Right ventricle myocardium superior (tissue), 1 donor: ENCODE measurements at regions not wholly inside any gene's neighbourhood (a gene's known extent, or its start where the extent isn't known, plus 50 kb on each side); places are given as distances from the start of the nearest gene placed in this dataset.

Experiments
- ATAC-seq: fragments of 200-7000 bp; cut with Tn5 transposase; one replicate; pipeline ENCODE4 v1.9.1; 2020; ENCODE audit warnings: mild to moderate bottlenecking; ENCODE audit not compliant: poor library complexity
- DNase-seq: peaks from one replicate; pipeline ENCODE4 v3.0.0-alpha.2; 2020
- intact Hi-C: fragments of 100-400 bp; cut with DNase I; formaldehyde crosslinking; loops from one replicate; pipeline ENCODE4 v1.11.2; 2022
- donor health status: DM: no; HTN: yes; CAD: no; lungs with severe emphysema.

- ATAC-seq (no peak), DNase-seq (no peak)
- intact Hi-C loops = no loop called here
Measured at GRCh38 chr1:220974431-220974830, 95.2 kb downstream of the HLX start.

GRCh38 chr1:220976390-220976789 is 97.1 kb downstream of the HLX start:
- ATAC-seq = no peak
- intact Hi-C loops = no loop called here
- no peak for DNase-seq

GRCh38 chr1:220979371-220979770 is 100.1 kb downstream of the HLX start:
- intact Hi-C loops = no loop called here
- DNase-seq = no peak
- no peak for ATAC-seq

DNA sequence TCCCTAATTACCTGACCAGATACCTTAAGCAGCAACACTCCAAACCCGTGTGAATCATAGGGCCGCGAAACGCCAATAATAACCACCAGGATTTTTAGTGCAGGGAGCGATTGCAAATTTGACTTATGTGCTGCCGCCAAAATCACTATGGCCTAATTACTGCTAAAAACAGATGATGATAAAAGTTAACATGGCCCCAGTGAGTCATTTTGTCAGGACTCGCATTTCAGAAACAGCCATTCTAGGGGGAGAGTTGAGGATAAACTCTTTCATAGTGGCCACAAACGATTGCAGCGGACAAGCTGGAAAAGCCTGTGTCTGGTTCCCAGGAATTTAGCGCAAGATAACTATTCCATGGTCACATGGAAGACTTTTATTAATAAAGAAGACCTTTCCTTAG is 103.4 kb downstream of the HLX start:
- ATAC-seq (no peak), DNase-seq (no peak)
- intact Hi-C loops = no loop called here

GRCh38 chr1:220983877-220984635 is 104.8 kb downstream of the HLX start:
- intact Hi-C loops = no loop called here
- ATAC-seq (no peak), DNase-seq (no peak)

- intact Hi-C loops = no loop called here
- DNase-seq (no peak), ATAC-seq (no peak)
Measured at GRCh38 chr1:220990427-220991339, 111.4 kb downstream of the HLX start.

DNA sequence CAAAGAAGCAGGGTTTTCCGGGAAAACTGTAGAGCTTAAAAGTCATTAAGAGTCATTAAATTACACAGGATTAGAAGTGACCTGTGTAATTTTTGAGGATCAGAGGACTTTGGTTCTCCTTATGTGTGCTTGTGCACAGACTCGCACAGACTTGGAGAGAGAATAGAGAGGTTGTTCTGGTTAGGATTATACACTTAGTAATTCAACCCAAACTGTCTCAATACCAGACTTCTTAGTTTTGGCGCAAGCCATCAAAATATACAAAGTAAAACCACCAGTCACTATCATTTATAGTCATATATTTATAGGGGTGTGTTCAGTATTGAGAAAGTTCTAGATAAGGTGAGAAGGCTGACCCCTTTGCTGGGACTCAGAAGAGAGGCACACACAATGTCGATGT is 112.3 kb downstream of the HLX start:
- intact Hi-C loops = no loop called here
- ATAC-seq = no peak

DNA sequence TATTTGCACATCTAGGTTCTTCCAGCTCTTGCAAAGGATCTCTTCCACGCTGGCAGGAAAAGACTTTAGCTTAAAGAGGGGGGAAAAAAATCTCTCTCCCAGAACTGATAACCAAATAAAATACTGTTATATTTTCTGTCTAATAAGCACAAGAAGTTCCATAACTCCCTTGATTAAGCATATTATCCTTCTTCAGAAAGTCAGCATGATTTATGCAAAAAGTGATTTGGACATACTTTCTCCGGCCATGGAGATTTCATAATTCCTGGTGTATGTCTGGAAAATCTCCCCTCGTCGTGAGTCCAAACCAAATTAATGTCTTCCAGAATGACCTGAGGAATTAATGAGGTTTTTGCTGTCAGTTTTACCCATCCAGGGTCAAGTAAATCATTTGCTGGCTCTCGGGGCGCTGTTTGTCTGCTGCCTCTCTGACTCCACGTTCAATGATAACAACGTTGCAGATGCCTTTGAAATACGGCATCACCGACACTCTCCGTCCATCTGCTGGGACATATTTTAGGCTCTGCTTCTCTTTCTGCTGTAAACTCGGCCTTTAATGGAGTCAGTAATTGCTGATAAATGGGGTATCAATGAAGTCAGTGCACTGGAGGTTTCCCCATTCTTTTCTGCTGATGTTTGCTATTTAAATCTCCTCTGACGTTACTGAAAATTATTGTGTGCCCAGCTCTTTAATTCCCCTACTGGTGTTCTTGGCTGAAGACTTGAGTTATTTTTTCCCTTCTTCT is 112.9 kb downstream of the HLX start:
- ATAC-seq (peak; percentile 25), DNase-seq (no peak)
- intact Hi-C loops = no loop called here

More for the DNA sequence above, 112.3 kb downstream of the HLX start:
- DNase-seq = no peak

- DNase-seq (no peak), ATAC-seq (no peak)
- intact Hi-C loops = no loop called here
Measured at GRCh38 chr1:220992705-220993052, 113.4 kb downstream of the HLX start.

- no peak for DNase-seq
- no peak for ATAC-seq
- intact Hi-C loops = no loop called here
Measured at GRCh38 chr1:220994671-220995070, 115.4 kb downstream of the HLX start.

DNA sequence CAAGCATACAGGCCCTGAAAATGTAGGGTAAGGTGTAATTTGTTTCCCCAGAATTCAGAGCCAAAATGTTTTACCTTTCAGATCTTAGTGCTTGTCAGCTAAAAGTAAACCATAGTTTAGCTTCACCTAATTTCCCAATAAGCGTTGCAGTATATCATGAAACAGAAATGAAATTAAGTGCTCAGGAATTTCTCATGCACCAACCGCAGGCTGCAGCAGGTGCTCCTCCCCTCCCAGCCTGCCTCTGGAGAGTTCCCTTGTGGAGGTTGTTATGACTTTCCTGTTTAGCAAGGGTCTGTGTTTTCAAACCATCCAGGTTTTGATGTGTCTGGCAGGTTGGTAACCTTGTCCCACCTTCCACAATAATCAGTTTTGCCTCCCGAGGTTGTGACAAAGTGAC is 118.5 kb downstream of the HLX start:
- intact Hi-C loops = no loop called here
- no peak for DNase-seq
- ATAC-seq = no peak

DNA sequence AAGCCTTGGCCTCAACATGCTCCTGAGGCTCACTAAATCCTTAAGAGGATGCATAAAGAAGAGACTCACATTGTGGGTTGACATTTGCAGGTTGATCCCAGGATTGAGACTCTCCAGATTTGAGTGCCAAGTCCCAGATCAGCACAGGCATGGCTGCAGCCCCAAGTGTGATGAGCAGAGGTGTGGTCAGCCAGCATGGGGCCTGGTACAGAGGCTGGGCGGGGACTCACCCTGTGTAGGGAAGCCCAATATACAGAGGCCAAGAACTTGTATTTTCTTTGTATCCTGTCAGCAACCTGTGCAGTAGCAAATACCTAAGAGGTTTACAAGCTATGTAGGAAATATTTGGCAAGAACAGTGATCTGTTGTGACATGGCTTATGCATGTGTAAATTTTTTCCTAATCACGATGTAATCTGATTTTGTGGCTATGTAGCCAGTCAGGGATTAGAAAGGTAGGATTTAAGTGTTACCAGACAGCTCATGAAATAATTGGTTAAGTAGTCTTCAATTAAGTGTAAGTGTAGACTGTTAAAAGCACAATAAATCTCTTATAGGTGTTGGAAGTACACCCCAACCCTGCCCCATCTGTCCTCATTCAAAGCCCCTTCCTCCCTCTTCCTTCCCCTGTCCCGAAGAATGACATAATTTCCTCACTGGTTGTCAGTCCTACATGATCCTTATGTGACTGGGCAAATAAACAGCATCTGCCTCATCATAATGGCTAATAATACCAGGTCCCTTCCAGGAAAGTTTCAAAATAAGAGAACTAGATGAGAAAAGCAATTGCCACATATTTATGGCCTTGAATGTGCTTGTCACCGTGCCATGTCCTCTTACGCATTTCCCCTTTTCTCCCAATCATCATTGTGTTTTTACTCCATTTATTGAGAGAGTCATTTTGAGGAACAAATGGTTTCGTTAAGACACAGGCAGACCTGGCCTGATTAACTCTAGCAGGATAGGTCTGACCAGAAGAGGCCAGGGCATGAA is 120.9 kb downstream of the HLX start:
- DNase-seq (peak; percentile 38), ATAC-seq (peak; percentile 80)
- intact Hi-C loops = no loop called here

GRCh38 chr1:221001167-221001566 is 121.9 kb downstream of the HLX start:
- intact Hi-C loops = no loop called here
- ATAC-seq (no peak), DNase-seq (no peak)

DNA sequence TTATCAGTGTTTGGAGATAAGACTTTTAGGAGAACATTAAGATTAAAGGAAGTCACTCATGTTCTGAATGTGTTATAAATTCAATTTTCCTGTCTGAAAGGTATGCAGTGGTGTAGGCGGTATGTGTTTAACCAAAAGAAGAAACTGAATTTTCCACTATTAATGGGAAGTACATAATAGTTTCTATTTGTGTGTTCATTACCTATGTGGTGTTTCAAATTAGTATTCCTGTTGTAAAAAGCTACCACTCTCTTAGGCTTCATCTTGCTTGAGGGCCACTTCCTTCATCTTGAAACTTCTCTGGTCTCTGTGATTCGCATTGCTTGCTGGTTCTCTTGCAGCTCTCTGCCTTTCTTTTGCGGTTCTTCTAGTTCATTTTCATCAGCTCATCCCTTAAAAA is 123.4 kb downstream of the HLX start:
- intact Hi-C loops = no loop called here
- no peak for ATAC-seq
- no peak for DNase-seq

GRCh38 chr1:221011145-221011544 is 131.9 kb downstream of the HLX start:
- intact Hi-C loops = no loop called here
- peak; percentile 22 for ATAC-seq
- no peak for DNase-seq

GRCh38 chr1:221012120-221012519 is 132.9 kb downstream of the HLX start:
- no peak for DNase-seq
- no peak for ATAC-seq
- intact Hi-C loops = no loop called here

DNA sequence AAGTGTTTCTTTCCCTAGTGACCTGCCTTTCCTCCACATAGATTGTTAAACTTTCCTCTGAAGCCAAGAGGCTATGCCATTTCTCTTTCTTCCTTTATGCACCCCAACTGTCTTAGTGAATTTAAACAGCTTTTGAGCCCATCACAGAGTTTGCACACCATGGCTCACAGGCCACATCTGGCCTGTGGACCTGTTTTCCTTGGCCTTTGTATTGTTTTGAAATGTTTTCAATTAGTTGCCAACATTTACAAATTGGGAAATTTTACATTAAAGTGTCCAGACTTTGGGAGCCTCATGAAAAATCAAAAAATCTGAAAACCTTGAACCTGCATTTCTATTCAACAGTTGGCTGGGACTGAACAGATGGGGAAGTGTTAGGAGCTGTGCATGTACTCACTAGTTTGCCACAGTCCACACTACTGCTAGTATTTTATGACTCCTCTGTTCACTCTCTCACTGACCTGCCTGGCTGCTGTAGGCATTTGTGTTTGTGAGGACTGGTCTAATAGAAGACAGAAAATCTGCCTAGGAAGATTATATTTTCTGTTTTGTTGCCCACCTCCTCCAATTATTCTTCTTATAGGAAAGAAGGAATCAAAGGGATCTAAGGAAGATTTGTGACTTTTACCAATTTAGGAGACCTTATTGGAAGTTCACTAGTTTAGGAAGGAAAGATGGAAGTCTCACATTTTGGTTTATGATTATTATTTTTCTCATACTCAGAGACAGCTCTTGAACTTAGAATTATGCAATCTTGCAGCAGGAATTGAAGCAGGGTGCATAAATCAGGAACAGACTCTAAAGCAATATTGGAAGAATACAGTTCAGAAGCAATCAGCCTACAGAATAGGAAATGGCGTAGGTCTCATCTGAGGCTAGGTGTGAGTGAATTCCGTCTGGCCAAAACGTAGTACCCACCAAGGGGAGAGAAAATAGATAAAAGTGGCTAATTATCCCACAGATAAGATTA is 134.7 kb downstream of the HLX start:
- DNase-seq = no peak
- ATAC-seq = no peak
- intact Hi-C loops = no loop called here
